ENCODE measurements at regions not wholly inside any gene's neighbourhood (a gene's known extent, or its start where the extent isn't known, plus 50 kb on each side); places are given as distances from the start of the nearest gene placed in this dataset.
A peak's percentile ranks its signal among the peaks of the same experiment; 100 is the strongest.

- WGBS (ENCODE audit: insufficient coverage), result no CpG with 5 or more reads among the region's 2 CpGs
- Histone ChIP-seq H3K27ac (ENCODE audit: low read depth, low read length) (no peak overlapping the region), H3K36me3 (ENCODE audit: control insufficient read depth, insufficient read depth, low read length) (no peaks in the 10 kb centered on the region), H3K9me3 (ENCODE audit: control insufficient read depth, insufficient read depth, low read length) (no peaks in the 10 kb centered on the region), H3K27me3 (ENCODE audit: control insufficient read depth, insufficient read depth, low read length) (no peaks in the 10 kb centered on the region), H3K4me1 (ENCODE audit: control insufficient read depth, insufficient read depth, low read length) (no peaks in the 10 kb centered on the region), H3K4me3 (ENCODE audit: low read depth, low read length) (no peak overlapping the region)
- no peak for DNase-seq (ENCODE audit: low read depth in 4 of 6, low spot score in 6 of 6)
These were observed 260.2 kb downstream of the FNDC1 start for GRCh38 chr6:159429433-159429832.

- peak in 1 of 6 donors; percentile 40 for DNase-seq (ENCODE audit: low read depth in 4 of 6, low spot score in 6 of 6)
- no peaks in the 10 kb centered on the region for H3K9me3 ChIP-seq (ENCODE audit: control insufficient read depth, insufficient read depth, low read length)
- no peak overlapping the region for H3K4me3 ChIP-seq (ENCODE audit: low read depth, low read length)
- no peaks in the 10 kb centered on the region for H3K27me3 ChIP-seq (ENCODE audit: control insufficient read depth, insufficient read depth, low read length)
- WGBS (ENCODE audit: insufficient coverage), result 25% methylated on average over 3 of the region's 3 CpGs
- H3K36me3 ChIP-seq (ENCODE audit: control insufficient read depth, insufficient read depth, low read length), result no peaks in the 10 kb centered on the region
- H3K4me1 ChIP-seq (ENCODE audit: control insufficient read depth, insufficient read depth, low read length), result no peaks in the 10 kb centered on the region
- H3K27ac ChIP-seq (ENCODE audit: low read depth, low read length), result peak overlapping the region; percentile 45
These were observed 258.6 kb downstream of the FNDC1 start for GRCh38 chr6:159427771-159428170.

GRCh38 chr6:159427335-159427734, 258.1 kb downstream of the FNDC1 start:
- Histone ChIP-seq H3K36me3 (ENCODE audit: control insufficient read depth, insufficient read depth, low read length) (no peaks in the 10 kb centered on the region), H3K4me1 (ENCODE audit: control insufficient read depth, insufficient read depth, low read length) (no peaks in the 10 kb centered on the region), H3K9me3 (ENCODE audit: control insufficient read depth, insufficient read depth, low read length) (no peaks in the 10 kb centered on the region), H3K27ac (ENCODE audit: low read depth, low read length) (peak overlapping the region; percentile 45), H3K27me3 (ENCODE audit: control insufficient read depth, insufficient read depth, low read length) (no peaks in the 10 kb centered on the region), H3K4me3 (ENCODE audit: low read depth, low read length) (no peak overlapping the region)
- DNase-seq (ENCODE audit: low read depth in 4 of 6, low spot score in 6 of 6), result no peak
- WGBS (ENCODE audit: insufficient coverage), result 79% methylated on average over 2 of the region's 5 CpGs

DNA sequence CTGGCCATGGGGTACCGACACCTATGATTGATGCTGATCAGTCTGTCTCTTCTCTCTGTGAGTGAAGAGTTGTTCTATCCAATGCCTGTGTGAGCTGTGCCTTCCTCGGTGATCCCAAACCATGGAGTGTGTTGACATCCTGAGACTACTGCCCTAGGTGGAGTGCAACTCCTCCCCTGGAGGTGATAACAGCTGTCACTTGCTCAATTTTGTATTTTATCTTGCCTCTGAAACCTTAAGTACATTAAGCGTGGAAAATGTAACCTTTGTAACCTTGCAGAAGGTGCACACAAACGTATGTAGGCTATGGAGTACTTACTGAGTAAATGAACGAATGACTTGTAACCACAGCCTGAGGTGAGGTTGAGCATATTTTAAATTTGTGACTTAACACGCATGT, 256.2 kb downstream of the FNDC1 start:
- Histone ChIP-seq H3K4me3 (ENCODE audit: low read depth, low read length) (no peak overlapping the region), H3K27ac (ENCODE audit: low read depth, low read length) (no peak overlapping the region), H3K4me1 (ENCODE audit: control insufficient read depth, insufficient read depth, low read length) (peaks cover 10% of the 10 kb centered on the region), H3K27me3 (ENCODE audit: control insufficient read depth, insufficient read depth, low read length) (no peaks in the 10 kb centered on the region), H3K9me3 (ENCODE audit: control insufficient read depth, insufficient read depth, low read length) (no peaks in the 10 kb centered on the region), H3K36me3 (ENCODE audit: control insufficient read depth, insufficient read depth, low read length) (no peaks in the 10 kb centered on the region)
- no peak for DNase-seq (ENCODE audit: low read depth in 4 of 6, low spot score in 6 of 6)
- 90% methylated on average over 4 of the region's 6 CpGs for WGBS (ENCODE audit: insufficient coverage)

GRCh38 chr6:159422041-159422984, 253.1 kb downstream of the FNDC1 start:
- no peak overlapping the region for H3K4me3 ChIP-seq (ENCODE audit: low read depth, low read length)
- peaks cover 10% of the 10 kb centered on the region for H3K4me1 ChIP-seq (ENCODE audit: control insufficient read depth, insufficient read depth, low read length)
- DNase-seq (ENCODE audit: low read depth in 4 of 6, low spot score in 6 of 6), result peak in 1 of 6 donors; percentile 33
- 65% methylated on average over 12 of the region's 20 CpGs for WGBS (ENCODE audit: insufficient coverage)
- H3K36me3 ChIP-seq (ENCODE audit: control insufficient read depth, insufficient read depth, low read length), result no peaks in the 10 kb centered on the region
- H3K27ac ChIP-seq (ENCODE audit: low read depth, low read length), result peak overlapping the region; percentile 44
- no peaks in the 10 kb centered on the region for H3K9me3 ChIP-seq (ENCODE audit: control insufficient read depth, insufficient read depth, low read length)
- H3K27me3 ChIP-seq (ENCODE audit: control insufficient read depth, insufficient read depth, low read length), result no peaks in the 10 kb centered on the region

GRCh38 chr6:159421586-159421985, 252.4 kb downstream of the FNDC1 start:
- Histone ChIP-seq H3K4me3 (ENCODE audit: low read depth, low read length) (no peak overlapping the region), H3K4me1 (ENCODE audit: control insufficient read depth, insufficient read depth, low read length) (peaks cover 10% of the 10 kb centered on the region), H3K27ac (ENCODE audit: low read depth, low read length) (no peak overlapping the region), H3K36me3 (ENCODE audit: control insufficient read depth, insufficient read depth, low read length) (no peaks in the 10 kb centered on the region), H3K9me3 (ENCODE audit: control insufficient read depth, insufficient read depth, low read length) (no peaks in the 10 kb centered on the region), H3K27me3 (ENCODE audit: control insufficient read depth, insufficient read depth, low read length) (no peaks in the 10 kb centered on the region)
- no peak for DNase-seq (ENCODE audit: low read depth in 4 of 6, low spot score in 6 of 6)
- 70% methylated on average over 5 of the region's 7 CpGs for WGBS (ENCODE audit: insufficient coverage)

GRCh38 chr6:159418997-159419396, 249.8 kb downstream of the FNDC1 start:
- no peak for DNase-seq (ENCODE audit: low read depth in 4 of 6, low spot score in 6 of 6)
- Histone ChIP-seq H3K4me1 (ENCODE audit: control insufficient read depth, insufficient read depth, low read length) (peaks cover 10% of the 10 kb centered on the region), H3K4me3 (ENCODE audit: low read depth, low read length) (no peak overlapping the region), H3K36me3 (ENCODE audit: control insufficient read depth, insufficient read depth, low read length) (no peaks in the 10 kb centered on the region), H3K27ac (ENCODE audit: low read depth, low read length) (no peak overlapping the region), H3K9me3 (ENCODE audit: control insufficient read depth, insufficient read depth, low read length) (peaks cover 2% of the 10 kb centered on the region), H3K27me3 (ENCODE audit: control insufficient read depth, insufficient read depth, low read length) (no peaks in the 10 kb centered on the region)
- WGBS (ENCODE audit: insufficient coverage), result 0% methylated on average over 1 of the region's 2 CpGs

GRCh38 chr6:159416891-159417560, 247.8 kb downstream of the FNDC1 start:
- no peak for DNase-seq (ENCODE audit: low read depth in 4 of 6, low spot score in 6 of 6)
- Histone ChIP-seq H3K27ac (ENCODE audit: low read depth, low read length) (no peak overlapping the region), H3K4me1 (ENCODE audit: control insufficient read depth, insufficient read depth, low read length) (peaks cover 7% of the 10 kb centered on the region), H3K27me3 (ENCODE audit: control insufficient read depth, insufficient read depth, low read length) (no peaks in the 10 kb centered on the region), H3K36me3 (ENCODE audit: control insufficient read depth, insufficient read depth, low read length) (no peaks in the 10 kb centered on the region), H3K4me3 (ENCODE audit: low read depth, low read length) (no peak overlapping the region), H3K9me3 (ENCODE audit: control insufficient read depth, insufficient read depth, low read length) (peaks cover 2% of the 10 kb centered on the region)
- 75% methylated on average over 3 of the region's 4 CpGs for WGBS (ENCODE audit: insufficient coverage)

DNA sequence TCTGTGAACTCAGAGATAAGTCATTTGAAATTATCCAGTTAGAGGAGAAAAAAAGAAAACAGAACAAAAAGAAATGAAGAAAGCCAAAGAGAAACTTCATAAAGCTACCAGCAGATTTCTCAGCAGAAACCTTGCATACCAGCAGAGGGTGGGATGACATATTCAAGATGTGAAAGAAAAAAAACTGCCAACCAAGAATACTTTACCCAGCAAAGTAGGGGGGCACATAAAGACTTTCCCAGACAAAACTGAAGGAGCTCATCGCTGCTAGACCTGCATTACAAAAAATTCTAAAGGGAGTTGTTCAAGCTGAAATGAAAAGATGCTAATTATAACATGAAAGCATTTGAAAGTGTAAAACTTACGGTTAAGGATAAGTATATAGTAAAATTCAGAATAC, 246.3 kb downstream of the FNDC1 start:
- WGBS (ENCODE audit: insufficient coverage), result no CpG with 5 or more reads among the region's 2 CpGs
- no peak for DNase-seq (ENCODE audit: low read depth in 4 of 6, low spot score in 6 of 6)
- Histone ChIP-seq H3K27me3 (ENCODE audit: control insufficient read depth, insufficient read depth, low read length) (no peaks in the 10 kb centered on the region), H3K36me3 (ENCODE audit: control insufficient read depth, insufficient read depth, low read length) (no peaks in the 10 kb centered on the region), H3K9me3 (ENCODE audit: control insufficient read depth, insufficient read depth, low read length) (peaks cover 2% of the 10 kb centered on the region), H3K27ac (ENCODE audit: low read depth, low read length) (no peak overlapping the region), H3K4me1 (ENCODE audit: control insufficient read depth, insufficient read depth, low read length) (no peaks in the 10 kb centered on the region), H3K4me3 (ENCODE audit: low read depth, low read length) (no peak overlapping the region)

Measured in spinal cord (tissue), 9 donors.